ENCODE measurements at regions not wholly inside any gene's neighbourhood (a gene's known extent, or its start where the extent isn't known, plus 50 kb on each side); places are given as distances from the start of the nearest gene placed in this dataset.
"Not testable (repeated sequence)": the region's sequence is repeated elsewhere in the genome, so short reads cannot be mapped to it uniquely, and the experiment has no call there.

GRCh38 chr13:72552731-72553130 is 174.7 kb downstream of the MZT1 start:
- no peaks in the 10 kb centered on the region for H3K4me1 ChIP-seq
- no peaks in the 10 kb centered on the region for H3K27me3 ChIP-seq
- H3K36me3 Mint-ChIP-seq = peaks cover 3% of the 10 kb centered on the region
- no peak overlapping the region for H2AFZ ChIP-seq (replicated peaks)
- no peaks in the 10 kb centered on the region for H3K79me2 ChIP-seq (ENCODE audit: low read depth)
- no peaks in the 10 kb centered on the region for H3K9me3 ChIP-seq (ENCODE audit: low read depth)
- H3K27me3 Mint-ChIP-seq (ENCODE audit: insufficient read depth, low read depth) = peaks cover 6% of the 10 kb centered on the region
- H3K9ac ChIP-seq = no peak overlapping the region
- TF ChIP-seq EZH2phosphoT487 (IDR thresholded peaks at IDR 0.05) (no peak), CTCF (IDR thresholded peaks at IDR 0.05) (no peak), EZH2 (IDR thresholded peaks at IDR 0.05) (no peak)
- no peak overlapping the region for H3K27ac ChIP-seq
- no peak overlapping the region for H3K4me3 ChIP-seq
- no peak for DNase-seq (ENCODE audit: low spot score)
- H3K36me3 ChIP-seq = no peaks in the 10 kb centered on the region
- no peaks in the 10 kb centered on the region for H3K4me1 Mint-ChIP-seq
- H4K20me1 ChIP-seq (ENCODE audit: low read depth) = no peaks in the 10 kb centered on the region
- no peak overlapping the region for H3K4me2 ChIP-seq
- peaks cover 4% of the 10 kb centered on the region for H3K9me3 Mint-ChIP-seq
- H3K4me3 Mint-ChIP-seq = no peak overlapping the region
- H3K27ac Mint-ChIP-seq = no peak overlapping the region
- H3F3A ChIP-seq (ENCODE audit: low read depth) = no peaks in the 10 kb centered on the region

GRCh38 chr13:72545895-72546294 is 181.5 kb downstream of the MZT1 start:
- peak; percentile 5 for TF ChIP-seq CTCF (IDR thresholded peaks at IDR 0.05)

GRCh38 chr13:72545030-72545719 is 182.3 kb downstream of the MZT1 start:
- Mint-ChIP-seq H3K4me3 (no peak overlapping the region), H3K9me3 (no peaks in the 10 kb centered on the region), H3K27me3 (ENCODE audit: insufficient read depth, low read depth) (peaks cover 16% of the 10 kb centered on the region), H3K4me1 (peaks cover 4% of the 10 kb centered on the region), H3K27ac (no peak overlapping the region), H3K36me3 (no peaks in the 10 kb centered on the region)
- H3K4me1 ChIP-seq = no peaks in the 10 kb centered on the region
- no peaks in the 10 kb centered on the region for H3K36me3 ChIP-seq
- peaks cover 37% of the 10 kb centered on the region for H3K27me3 ChIP-seq
- H3K4me2 ChIP-seq = no peak overlapping the region
- no peak overlapping the region for H3K27ac ChIP-seq
- TF ChIP-seq EZH2phosphoT487 (IDR thresholded peaks at IDR 0.05) = no peak
- no peak for TF ChIP-seq CTCF (IDR thresholded peaks at IDR 0.05)
- no peak for TF ChIP-seq EZH2 (IDR thresholded peaks at IDR 0.05)
- no peak overlapping the region for H2AFZ ChIP-seq (replicated peaks)
- H3K4me3 ChIP-seq = no peak overlapping the region
- DNase-seq (ENCODE audit: low spot score) = no peak
- H4K20me1 ChIP-seq (ENCODE audit: low read depth) = no peaks in the 10 kb centered on the region
- no peaks in the 10 kb centered on the region for H3K79me2 ChIP-seq (ENCODE audit: low read depth)
- no peak overlapping the region for H3K9ac ChIP-seq
- no peaks in the 10 kb centered on the region for H3F3A ChIP-seq (ENCODE audit: low read depth)
- no peaks in the 10 kb centered on the region for H3K9me3 ChIP-seq (ENCODE audit: low read depth)

More at GRCh38 chr13:72545895-72546294, 181.5 kb downstream of the MZT1 start:
- H3K79me2 ChIP-seq (ENCODE audit: low read depth); H3K4me1 ChIP-seq; H3K9me3 Mint-ChIP-seq; H3F3A ChIP-seq (ENCODE audit: low read depth); H3K36me3 ChIP-seq; H3K4me3 ChIP-seq; H4K20me1 ChIP-seq (ENCODE audit: low read depth); H3K27ac Mint-ChIP-seq; H3K9me3 ChIP-seq (ENCODE audit: low read depth); H3K27ac ChIP-seq; H2AFZ ChIP-seq (replicated peaks); H3K9ac ChIP-seq; DNase-seq (ENCODE audit: low spot score); H3K36me3 Mint-ChIP-seq; H3K4me1 Mint-ChIP-seq; H3K4me3 Mint-ChIP-seq; H3K4me2 ChIP-seq: not testable (repeated sequence)
- peaks cover 16% of the 10 kb centered on the region for H3K27me3 Mint-ChIP-seq (ENCODE audit: insufficient read depth, low read depth)
- H3K27me3 ChIP-seq = peaks cover 30% of the 10 kb centered on the region
